ENCODE measurements at regions not wholly inside any gene's neighbourhood (a gene's known extent, or its start where the extent isn't known, plus 50 kb on each side); places are given as distances from the start of the nearest gene placed in this dataset.

GRCh38 chr18:26794230-26795101, 71.0 kb downstream of the AQP4 start:
- no peak for DNase-seq (ENCODE audit: low read depth in 2 of 2)

- no peak for DNase-seq (ENCODE audit: low read depth in 2 of 2)
These were observed 72.8 kb downstream of the AQP4 start for GRCh38 chr18:26792661-26793060.

- DNase-seq (ENCODE audit: low read depth in 2 of 2): no peak
These were observed 73.8 kb downstream of the AQP4 start for GRCh38 chr18:26791676-26792075.

GRCh38 chr18:26784599-26784998, 80.9 kb downstream of the AQP4 start:
- DNase-seq (ENCODE audit: low read depth in 2 of 2): no peak

GRCh38 chr18:26783170-26783569, 82.3 kb downstream of the AQP4 start:
- DNase-seq (ENCODE audit: low read depth in 2 of 2): no peak

DNA sequence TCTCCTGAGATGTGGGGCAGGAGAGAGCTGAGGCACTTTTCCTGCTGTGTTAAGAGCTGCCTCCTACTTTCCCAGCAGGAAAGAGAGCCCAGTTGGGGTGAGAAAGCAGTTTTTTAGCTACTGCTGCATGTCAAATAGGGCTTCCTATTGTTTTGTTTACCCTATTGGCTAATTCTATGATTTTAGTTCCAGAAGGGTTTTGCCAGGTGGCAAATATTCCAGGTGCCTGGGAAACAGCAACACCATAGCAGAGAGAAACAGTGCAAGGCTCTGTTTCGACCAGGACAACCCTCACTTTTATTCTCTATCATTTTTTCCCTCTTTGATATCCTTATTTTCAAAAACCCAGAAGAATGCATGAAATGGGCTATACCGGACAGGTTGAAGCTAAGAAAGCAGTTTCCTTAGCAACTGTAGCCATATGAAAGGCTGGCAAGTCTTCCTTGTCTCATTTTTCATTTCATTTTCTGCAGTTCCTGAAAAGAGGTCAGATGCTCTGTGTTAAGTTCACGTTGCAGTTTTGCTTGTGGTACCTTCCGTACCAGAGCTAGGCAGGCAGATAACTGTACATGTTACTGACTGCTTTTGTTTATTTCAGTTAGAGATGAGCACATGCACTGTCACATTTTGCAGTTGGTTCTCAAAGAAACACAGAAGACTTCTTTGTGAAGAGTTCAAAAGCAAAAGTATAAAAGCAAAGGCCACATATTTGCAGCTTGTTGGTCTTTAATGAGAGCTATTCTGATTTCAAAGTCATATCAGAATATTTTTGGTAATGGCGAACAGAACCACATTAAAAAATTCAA, 84.8 kb downstream of the AQP4 start:
- DNase-seq (ENCODE audit: low read depth in 2 of 2): no peak

GRCh38 chr18:26778054-26778393, 87.5 kb downstream of the AQP4 start:
- DNase-seq (ENCODE audit: low read depth in 2 of 2): no peak

- no peak for DNase-seq (ENCODE audit: low read depth in 2 of 2)
These were observed 88.0 kb downstream of the AQP4 start for GRCh38 chr18:26777351-26778053.

- DNase-seq (ENCODE audit: low read depth in 2 of 2): no peak
These were observed 92.8 kb downstream of the AQP4 start for GRCh38 chr18:26772691-26773090.

GRCh38 chr18:26771524-26771923, 94.0 kb downstream of the AQP4 start:
- no peak for DNase-seq (ENCODE audit: low read depth in 2 of 2)

GRCh38 chr18:26768385-26768784, 97.1 kb downstream of the AQP4 start:
- DNase-seq (ENCODE audit: low read depth in 2 of 2): no peak

GRCh38 chr18:26765498-26765897, 100.0 kb downstream of the AQP4 start:
- no peak for DNase-seq (ENCODE audit: low read depth in 2 of 2)

DNA sequence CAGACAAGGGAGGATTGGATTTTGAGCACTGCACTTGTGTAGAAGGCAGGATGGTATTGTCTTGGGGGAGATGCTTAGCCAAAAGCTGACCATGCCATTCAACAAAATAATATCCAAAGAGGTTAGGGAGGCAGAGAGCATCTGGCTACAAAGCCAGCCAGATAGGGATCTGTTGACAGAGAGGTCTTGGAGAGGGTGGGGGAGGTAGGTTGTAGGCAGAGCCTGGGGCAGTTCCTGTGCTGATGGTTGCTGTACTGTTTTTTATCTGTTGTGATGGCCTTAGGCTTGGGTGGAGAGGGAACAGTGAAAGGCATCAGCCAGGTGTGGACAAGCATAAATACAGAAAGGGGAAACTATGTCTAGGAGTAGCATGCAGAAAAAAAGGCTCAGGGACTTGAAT, 100.9 kb downstream of the AQP4 start:
- no peak for DNase-seq (ENCODE audit: low read depth in 2 of 2)

DNA sequence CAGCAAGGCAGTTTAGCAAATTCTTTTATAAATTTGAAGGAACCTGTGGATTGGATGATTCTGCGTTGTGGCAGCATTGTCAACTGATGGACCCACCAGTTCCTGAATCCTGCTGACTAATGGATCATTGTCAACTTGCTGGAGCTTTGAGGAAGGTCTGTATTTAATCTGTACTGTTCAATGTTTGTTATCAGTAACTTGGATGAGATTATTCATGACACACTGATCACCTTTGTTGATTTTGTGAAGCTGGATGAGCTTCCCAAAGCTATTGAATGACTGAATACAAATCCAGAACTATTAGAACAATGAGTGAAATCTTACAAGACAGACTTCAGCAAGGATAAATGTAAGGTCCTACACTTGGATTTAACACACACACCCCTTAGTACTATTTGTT, 101.3 kb downstream of the AQP4 start:
- no peak for DNase-seq (ENCODE audit: low read depth in 2 of 2)

- no peak for DNase-seq (ENCODE audit: low read depth in 2 of 2)
These were observed 101.9 kb downstream of the AQP4 start for GRCh38 chr18:26763446-26764110.

GRCh38 chr18:26757263-26758019, 108.1 kb downstream of the AQP4 start:
- DNase-seq (ENCODE audit: low read depth in 2 of 2): no peak

DNA sequence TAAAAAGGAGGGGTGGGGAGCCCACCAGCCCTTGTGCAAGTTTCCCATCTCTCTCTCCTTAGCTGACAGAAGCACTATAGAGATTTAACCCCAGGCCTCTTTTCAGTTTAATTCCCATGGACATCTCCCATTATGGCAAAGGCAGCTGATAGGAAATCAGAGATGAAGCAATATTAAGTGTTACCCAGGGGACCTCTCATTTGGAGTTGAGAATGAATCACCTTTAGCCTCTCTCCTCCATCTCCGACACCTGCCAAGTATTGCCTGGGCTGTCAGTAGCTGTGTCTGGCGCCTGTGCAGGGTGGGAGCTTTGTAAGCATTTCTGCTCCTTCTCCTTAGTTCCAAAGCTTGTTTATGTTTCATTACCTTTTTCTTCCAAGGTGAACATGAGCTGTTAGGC, 109.0 kb downstream of the AQP4 start:
- no peak for DNase-seq (ENCODE audit: low read depth in 2 of 2)

- DNase-seq (ENCODE audit: low read depth in 2 of 2): no peak
These were observed 118.6 kb downstream of the AQP4 start for GRCh38 chr18:26746826-26747475.

GRCh38 chr18:26746398-26746797, 119.1 kb downstream of the AQP4 start:
- no peak for DNase-seq (ENCODE audit: low read depth in 2 of 2)

- DNase-seq (ENCODE audit: low read depth in 2 of 2): no peak
These were observed 120.0 kb downstream of the AQP4 start for GRCh38 chr18:26745288-26746181.
